ENCODE measurements at regions not wholly inside any gene's neighbourhood (a gene's known extent, or its start where the extent isn't known, plus 50 kb on each side); places are given as distances from the start of the nearest gene placed in this dataset.
"Not testable (repeated sequence)": the region's sequence is repeated elsewhere in the genome, so short reads cannot be mapped to it uniquely, and the experiment has no call there.

DNA sequence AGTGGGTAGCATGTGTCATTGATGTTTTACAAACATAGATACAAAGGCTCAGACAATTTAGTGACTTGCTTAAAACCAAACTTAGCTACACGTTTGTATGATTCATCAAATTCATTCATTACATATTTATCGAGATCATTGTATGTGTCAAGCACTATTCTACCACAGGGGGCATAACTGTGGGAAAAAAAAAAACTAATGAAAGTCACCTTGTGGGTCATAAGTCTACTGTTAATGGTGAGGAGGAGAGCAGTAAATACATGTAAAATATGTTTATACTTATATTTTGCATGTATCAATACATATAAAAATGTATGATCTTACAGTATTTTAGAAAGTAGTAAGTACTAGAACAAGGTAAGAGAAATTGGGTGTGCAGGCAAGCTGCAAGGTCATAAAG, 933.8 kb downstream of the IPMK start:
- Histone ChIP-seq H3K36me3 (ENCODE audit: insufficient read depth, low read length, poor library complexity, severe bottlenecking) (no peaks in the 10 kb centered on the region), H3K4me1 (ENCODE audit: insufficient read depth, low read length, poor library complexity, severe bottlenecking) (no peaks in the 10 kb centered on the region), H3K9me3 (ENCODE audit: low read depth, low read length, poor library complexity, severe bottlenecking) (no peaks in the 10 kb centered on the region), H3K4me3 (ENCODE audit: low read depth, low read length, poor library complexity, severe bottlenecking) (no peak overlapping the region), H3K27ac (ENCODE audit: low read depth, low read length, poor library complexity, severe bottlenecking) (no peak overlapping the region), H3K27me3 (replicated peaks; ENCODE audit: insufficient read depth, low read depth, low read length, poor library complexity) (no peaks in the 10 kb centered on the region)
- CTCF ChIA-PET: no interaction called here
- intact Hi-C loops (cut with micrococcal nuclease; ENCODE audit: unreplicated experiment): no loop called here
- TF ChIP-seq, protein P1, sequence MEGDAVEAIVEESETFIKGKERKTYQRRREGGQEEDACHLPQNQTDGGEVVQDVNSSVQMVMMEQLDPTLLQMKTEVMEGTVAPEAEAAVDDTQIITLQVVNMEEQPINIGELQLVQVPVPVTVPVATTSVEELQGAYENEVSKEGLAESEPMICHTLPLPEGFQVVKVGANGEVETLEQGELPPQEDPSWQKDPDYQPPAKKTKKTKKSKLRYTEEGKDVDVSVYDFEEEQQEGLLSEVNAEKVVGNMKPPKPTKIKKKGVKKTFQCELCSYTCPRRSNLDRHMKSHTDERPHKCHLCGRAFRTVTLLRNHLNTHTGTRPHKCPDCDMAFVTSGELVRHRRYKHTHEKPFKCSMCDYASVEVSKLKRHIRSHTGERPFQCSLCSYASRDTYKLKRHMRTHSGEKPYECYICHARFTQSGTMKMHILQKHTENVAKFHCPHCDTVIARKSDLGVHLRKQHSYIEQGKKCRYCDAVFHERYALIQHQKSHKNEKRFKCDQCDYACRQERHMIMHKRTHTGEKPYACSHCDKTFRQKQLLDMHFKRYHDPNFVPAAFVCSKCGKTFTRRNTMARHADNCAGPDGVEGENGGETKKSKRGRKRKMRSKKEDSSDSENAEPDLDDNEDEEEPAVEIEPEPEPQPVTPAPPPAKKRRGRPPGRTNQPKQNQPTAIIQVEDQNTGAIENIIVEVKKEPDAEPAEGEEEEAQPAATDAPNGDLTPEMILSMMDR (conservative IDR thresholded peaks at IDR 0.05; ENCODE audit: low read depth, low read length): no peak
- no peak for TF ChIP-seq EZH2 (IDR thresholded peaks at IDR 0.05; ENCODE audit: borderline replicate concordance, low read depth, low read length, poor library complexity, severe bottlenecking)
- no peak for DNase-seq (ENCODE audit: low spot score)
- POLR2A ChIA-PET (ENCODE audit: low non-redundant PET): no interaction called here
- BruUV-seq (replicated peaks): no TSS peak

DNA sequence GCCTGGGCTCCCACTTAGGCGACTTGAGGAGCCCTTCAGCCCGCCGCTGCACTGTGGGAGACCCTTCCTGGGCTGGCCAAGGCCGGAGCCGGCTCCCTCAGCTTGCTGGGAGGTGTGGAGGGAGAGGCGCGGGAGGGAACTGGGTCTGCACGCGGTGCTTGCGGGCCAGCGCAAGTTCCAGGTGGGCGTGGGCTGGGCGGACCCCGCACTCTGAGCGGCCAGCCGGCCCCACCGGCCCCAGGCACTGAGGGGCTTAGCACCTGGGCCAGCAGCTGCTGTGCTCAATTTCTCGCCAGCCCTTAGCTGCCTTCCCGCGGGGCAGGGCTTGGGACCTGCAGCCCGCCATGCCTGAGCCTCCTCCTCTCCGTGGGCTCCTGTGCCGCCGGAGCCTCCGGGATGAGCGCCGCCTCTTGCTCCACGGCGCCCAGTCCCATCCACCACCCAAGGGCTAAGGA, 946.3 kb downstream of the IPMK start:
- H3K36me3 ChIP-seq (ENCODE audit: insufficient read depth, low read length, poor library complexity, severe bottlenecking); H3K27ac ChIP-seq (ENCODE audit: low read depth, low read length, poor library complexity, severe bottlenecking); DNase-seq (ENCODE audit: low spot score); POLR2A ChIA-PET (ENCODE audit: low non-redundant PET); H3K4me1 ChIP-seq (ENCODE audit: insufficient read depth, low read length, poor library complexity, severe bottlenecking); H3K4me3 ChIP-seq (ENCODE audit: low read depth, low read length, poor library complexity, severe bottlenecking); BruUV-seq (replicated peaks); H3K27me3 ChIP-seq (replicated peaks; ENCODE audit: insufficient read depth, low read depth, low read length, poor library complexity); H3K9me3 ChIP-seq (ENCODE audit: low read depth, low read length, poor library complexity, severe bottlenecking); CTCF ChIA-PET; intact Hi-C loops (cut with micrococcal nuclease; ENCODE audit: unreplicated experiment): not testable (repeated sequence)

DNA sequence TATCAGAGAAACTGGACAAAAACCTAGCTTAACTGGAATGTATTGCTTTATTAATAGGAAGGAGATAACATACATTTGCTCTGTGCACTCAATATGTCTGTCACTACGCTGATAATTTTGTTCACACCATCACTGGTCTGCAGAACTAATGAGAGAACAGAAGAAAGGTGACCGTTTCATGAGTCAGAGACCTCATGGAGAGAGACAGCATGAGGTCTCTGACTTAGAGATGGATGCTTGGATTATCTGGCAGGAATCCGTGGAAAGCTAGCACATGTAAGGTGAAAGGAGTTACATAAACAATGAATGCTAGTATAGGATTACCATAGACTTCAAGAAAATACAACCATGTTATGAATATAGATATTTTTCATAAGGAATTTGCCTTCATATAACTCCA, 947.3 kb downstream of the IPMK start:
- Histone ChIP-seq H3K4me1 (ENCODE audit: insufficient read depth, low read length, poor library complexity, severe bottlenecking) (no peaks in the 10 kb centered on the region), H3K27me3 (replicated peaks; ENCODE audit: insufficient read depth, low read depth, low read length, poor library complexity) (no peaks in the 10 kb centered on the region), H3K27ac (ENCODE audit: low read depth, low read length, poor library complexity, severe bottlenecking) (no peak overlapping the region), H3K4me3 (ENCODE audit: low read depth, low read length, poor library complexity, severe bottlenecking) (no peak overlapping the region), H3K36me3 (ENCODE audit: insufficient read depth, low read length, poor library complexity, severe bottlenecking) (no peaks in the 10 kb centered on the region), H3K9me3 (ENCODE audit: low read depth, low read length, poor library complexity, severe bottlenecking) (no peaks in the 10 kb centered on the region)
- ChIA-PET CTCF (no interaction called here), POLR2A (ENCODE audit: low non-redundant PET) (no interaction called here)
- no peak for TF ChIP-seq EZH2 (IDR thresholded peaks at IDR 0.05; ENCODE audit: borderline replicate concordance, low read depth, low read length, poor library complexity, severe bottlenecking)
- TF ChIP-seq, protein P1 (conservative IDR thresholded peaks at IDR 0.05; ENCODE audit: low read depth, low read length): no peak
- no peak for DNase-seq (ENCODE audit: low spot score)
- BruUV-seq (replicated peaks): no TSS peak
- intact Hi-C loops (cut with micrococcal nuclease; ENCODE audit: unreplicated experiment): no loop called here

DNA sequence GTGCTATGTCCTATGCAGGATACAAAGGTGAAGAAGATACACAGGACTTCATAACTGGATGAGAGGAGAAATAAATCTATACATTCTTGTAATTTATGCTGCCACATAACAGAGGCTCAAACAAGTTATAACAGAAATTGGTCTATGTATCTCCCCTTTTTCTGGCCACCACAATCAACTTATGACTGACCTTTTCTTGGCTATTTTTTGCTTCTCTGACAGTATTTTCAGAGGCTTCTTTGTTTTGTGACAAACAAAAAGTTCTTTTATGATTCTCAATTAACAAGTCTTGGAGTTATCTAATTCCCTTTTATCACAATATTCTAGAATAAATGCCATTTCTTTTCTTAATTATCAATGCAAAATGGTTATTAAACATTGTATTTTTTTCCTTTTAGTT, 953.0 kb upstream of the ZWINT start:
- no peaks in the 10 kb centered on the region for H3K27me3 ChIP-seq (replicated peaks; ENCODE audit: insufficient read depth, low read depth, low read length, poor library complexity)
- POLR2A ChIA-PET (ENCODE audit: low non-redundant PET): no interaction called here
- H3K4me3 ChIP-seq (ENCODE audit: low read depth, low read length, poor library complexity, severe bottlenecking): no peak overlapping the region
- intact Hi-C loops (cut with micrococcal nuclease; ENCODE audit: unreplicated experiment): no loop called here
- DNase-seq (ENCODE audit: low spot score): no peak
- no peaks in the 10 kb centered on the region for H3K36me3 ChIP-seq (ENCODE audit: insufficient read depth, low read length, poor library complexity, severe bottlenecking)
- H3K4me1 ChIP-seq (ENCODE audit: insufficient read depth, low read length, poor library complexity, severe bottlenecking): no peaks in the 10 kb centered on the region
- no peaks in the 10 kb centered on the region for H3K9me3 ChIP-seq (ENCODE audit: low read depth, low read length, poor library complexity, severe bottlenecking)
- no peak for TF ChIP-seq EZH2 (IDR thresholded peaks at IDR 0.05; ENCODE audit: borderline replicate concordance, low read depth, low read length, poor library complexity, severe bottlenecking)
- TF ChIP-seq, protein P1 (conservative IDR thresholded peaks at IDR 0.05; ENCODE audit: low read depth, low read length): no peak
- CTCF ChIA-PET: no interaction called here
- BruUV-seq (replicated peaks): no TSS peak
- no peak overlapping the region for H3K27ac ChIP-seq (ENCODE audit: low read depth, low read length, poor library complexity, severe bottlenecking)
